Mammary epithelial cell (primary cell): ENCODE measurements at regions not wholly inside any gene's neighbourhood (a gene's known extent, or its start where the extent isn't known, plus 50 kb on each side); places are given as distances from the start of the nearest gene placed in this dataset.
"Not testable (repeated sequence)": the region's sequence is repeated elsewhere in the genome, so short reads cannot be mapped to it uniquely, and the experiment has no call there.

Source experiments
- CTCF ChIP-seq, 2 donors: IDR thresholded peaks in 1 of 2; conservative IDR thresholded peaks in 1 of 2; 2 replicates each; pipeline ENCODE4 v1.5.1; 2011 to 2012; ENCODE audit warnings: inconsistent platforms in 2 of 2, low read length in 2 of 2, mild to moderate bottlenecking in 2 of 2, control low read depth in 1 of 2, low read depth in 1 of 2; ENCODE audit not compliant: insufficient read depth in 1 of 2; ENCODE audit errors: extremely low read depth in 1 of 2
- EZH2 ChIP-seq: IDR thresholded peaks from 2 replicates; pipeline ENCODE4 v1.6.1; 2012; ENCODE audit warnings: low read length, inconsistent platforms, borderline replicate concordance

DNA sequence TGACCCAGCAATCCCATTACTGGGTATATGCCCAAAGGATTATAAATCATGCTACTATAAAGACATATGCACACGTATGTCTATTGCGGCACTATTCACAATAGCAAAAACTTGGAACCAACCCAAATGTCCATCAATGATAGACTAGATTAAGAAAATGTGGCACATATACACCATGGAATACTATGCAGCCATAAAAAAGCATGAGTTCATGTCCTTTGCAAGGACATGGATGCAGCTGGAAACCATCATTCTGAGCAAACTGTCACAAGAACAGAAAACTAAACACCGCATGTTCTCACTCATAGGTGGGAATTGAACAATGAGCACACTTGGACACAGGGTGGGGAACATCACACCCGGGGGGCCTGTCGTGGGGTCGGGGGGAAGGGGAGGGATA is 80.1 kb upstream of the TMEM170B start:
- TF ChIP-seq CTCF (conservative IDR thresholded peaks at IDR 0.05 in 1 of 2, IDR thresholded peaks at IDR 0.05 in 1 of 2; ENCODE audit: extremely low read depth in 1 of 2, insufficient read depth in 1 of 2, low read depth in 1 of 2, low read length in 2 of 2); EZH2: not testable (repeated sequence)
